ENCODE measurements at regions not wholly inside any gene's neighbourhood (a gene's known extent, or its start where the extent isn't known, plus 50 kb on each side); places are given as distances from the start of the nearest gene placed in this dataset.

- TF ChIP-seq CTCF (conservative IDR thresholded peaks at IDR 0.05; ENCODE audit: low read depth, low read length), result no peak
- no peak overlapping the region for H3K4me3 ChIP-seq (ENCODE audit: low read length)
- no peak for DNase-seq (ENCODE audit: low read depth)
These were observed 131.2 kb downstream of the C16orf95 start for GRCh38 chr16:87185983-87186382.

GRCh38 chr16:87186446-87186845, 130.7 kb downstream of the C16orf95 start:
- TF ChIP-seq CTCF (conservative IDR thresholded peaks at IDR 0.05; ENCODE audit: low read depth, low read length), result no peak
- no peak for DNase-seq (ENCODE audit: low read depth)
- no peak overlapping the region for H3K4me3 ChIP-seq (ENCODE audit: low read length)

- DNase-seq (ENCODE audit: low read depth), result no peak
- TF ChIP-seq CTCF (conservative IDR thresholded peaks at IDR 0.05; ENCODE audit: low read depth, low read length), result no peak
- H3K4me3 ChIP-seq (ENCODE audit: low read length), result no peak overlapping the region
These were observed 130.2 kb downstream of the C16orf95 start for GRCh38 chr16:87186876-87187533.

- no peak for TF ChIP-seq CTCF (conservative IDR thresholded peaks at IDR 0.05; ENCODE audit: low read depth, low read length)
- H3K4me3 ChIP-seq (ENCODE audit: low read length), result no peak overlapping the region
- DNase-seq (ENCODE audit: low read depth), result no peak
These were observed 129.1 kb downstream of the C16orf95 start for GRCh38 chr16:87188104-87188503.

- no peak for TF ChIP-seq CTCF (conservative IDR thresholded peaks at IDR 0.05; ENCODE audit: low read depth, low read length)
- H3K4me3 ChIP-seq (ENCODE audit: low read length), result no peak overlapping the region
- DNase-seq (ENCODE audit: low read depth), result no peak
These were observed 127.8 kb downstream of the C16orf95 start for GRCh38 chr16:87189426-87189825.

- no peak for DNase-seq (ENCODE audit: low read depth)
- TF ChIP-seq CTCF (conservative IDR thresholded peaks at IDR 0.05; ENCODE audit: low read depth, low read length), result peak; percentile 9
- H3K4me3 ChIP-seq (ENCODE audit: low read length), result no peak overlapping the region
These were observed 126.6 kb downstream of the C16orf95 start for GRCh38 chr16:87190288-87191230.
